HG03039 (cell line): ENCODE measurements at regions not wholly inside any gene's neighbourhood (a gene's known extent, or its start where the extent isn't known, plus 50 kb on each side); places are given as distances from the start of the nearest gene placed in this dataset.

Experiments used
- ATAC-seq: cut with Tn5 transposase; IDR thresholded peaks from one replicate; pipeline ENCODE4 v1.9.1; 2021; ENCODE audit warnings: mild to moderate bottlenecking, moderate library complexity; ENCODE audit not compliant: unreplicated experiment

DNA sequence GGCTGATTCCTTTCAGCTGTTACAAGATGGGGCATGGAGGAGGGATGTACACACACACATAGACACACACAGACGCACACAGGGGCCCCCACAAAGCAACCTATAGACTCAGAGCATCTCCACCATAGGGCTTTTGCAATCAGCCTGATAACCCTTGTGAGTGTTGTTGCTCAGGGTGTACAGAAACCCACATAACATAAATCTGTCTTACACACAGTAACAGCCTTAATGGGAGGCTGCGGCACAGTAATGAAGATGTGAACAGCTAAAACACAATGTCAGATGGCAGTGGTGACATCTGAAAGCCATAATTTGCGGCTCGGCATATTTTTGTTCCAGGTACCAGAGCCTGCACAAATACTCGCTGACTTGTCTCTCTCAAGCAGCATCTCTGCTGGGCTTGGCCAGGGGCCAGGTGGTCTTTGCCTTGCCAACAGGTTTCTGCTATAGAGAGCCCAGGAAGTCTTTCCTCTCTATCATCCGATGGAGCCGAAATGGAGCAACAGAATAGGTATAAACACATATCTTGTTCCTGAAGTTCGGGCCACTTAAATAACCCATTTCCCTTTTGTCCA, 357.2 kb upstream of the GATB start:
- no peak for ATAC-seq

DNA sequence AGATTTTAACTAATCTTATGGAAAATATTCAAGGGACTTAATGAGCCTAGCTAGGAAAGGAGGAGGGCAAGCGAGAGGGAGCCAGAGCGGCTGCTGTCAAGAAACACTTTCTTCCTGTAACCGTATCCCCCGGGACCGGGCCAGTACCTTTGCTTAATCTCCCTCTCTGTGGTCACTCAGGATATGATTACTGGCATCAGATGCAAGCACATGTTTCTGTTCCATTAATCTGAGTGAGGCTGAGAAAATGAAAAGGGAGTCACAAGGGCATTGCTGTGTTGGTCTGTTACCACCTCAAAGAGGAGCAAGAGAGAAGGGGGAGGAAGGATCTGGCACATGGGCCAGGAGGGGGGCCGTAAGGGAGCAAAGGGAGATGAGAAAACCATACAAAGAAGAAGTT, 356.7 kb upstream of the GATB start:
- no peak for ATAC-seq

DNA sequence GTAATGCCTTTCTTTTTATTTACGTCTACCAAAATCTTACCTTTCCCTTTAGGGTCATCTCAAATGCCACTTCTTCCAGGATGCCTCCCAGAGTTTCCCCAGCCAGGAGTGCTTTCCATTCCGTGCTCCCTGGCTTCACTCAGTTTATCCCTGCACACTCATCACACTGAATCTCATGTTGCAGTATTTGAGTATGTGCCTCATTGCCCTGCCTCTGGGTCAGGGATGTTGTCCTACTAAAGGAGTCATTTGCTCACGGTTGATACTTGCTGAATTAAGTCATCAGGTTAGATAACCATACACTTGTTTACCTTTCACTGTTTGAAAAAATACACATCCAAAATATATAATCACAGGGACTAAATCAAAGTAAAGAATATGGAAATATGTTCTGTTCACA, 356.2 kb upstream of the GATB start:
- no peak for ATAC-seq

DNA sequence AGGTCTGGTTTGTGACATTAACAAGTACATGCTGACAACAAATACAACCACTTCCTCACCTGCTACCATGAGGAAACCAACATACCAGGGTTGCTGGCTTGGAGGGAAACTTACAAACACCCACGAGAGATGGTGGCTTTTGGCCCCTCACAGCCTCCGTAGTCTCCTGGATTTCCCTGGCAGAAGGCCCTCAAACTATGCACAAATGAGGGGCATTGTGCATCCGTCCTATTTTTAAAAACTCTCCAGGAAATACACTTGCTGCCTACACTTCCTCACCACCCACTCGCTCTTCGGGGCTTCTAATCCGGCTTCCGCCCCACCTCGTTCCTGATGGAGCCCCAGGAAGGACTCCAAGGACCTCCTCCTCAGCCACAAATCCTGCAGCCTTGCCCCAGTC, 355.0 kb upstream of the GATB start:
- ATAC-seq, result no peak

DNA sequence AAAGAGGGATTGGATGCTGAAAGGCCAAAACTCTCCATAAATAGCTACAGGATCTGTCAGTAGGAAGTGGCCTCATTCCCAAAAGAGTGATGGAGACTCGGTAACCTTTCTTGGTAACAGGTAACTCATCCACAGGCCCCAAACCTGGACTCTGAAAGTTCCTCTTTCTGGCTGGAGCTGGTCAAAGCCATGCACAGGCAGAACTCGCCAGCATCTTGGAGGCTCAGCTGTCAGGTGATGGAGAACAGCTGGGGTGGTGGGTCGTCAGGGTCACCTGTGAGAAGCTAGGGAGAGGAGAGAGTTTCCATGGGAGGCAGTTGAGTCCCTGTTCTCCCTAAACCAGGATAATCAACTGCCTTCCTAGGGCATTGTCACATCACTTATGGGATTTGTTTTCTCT, 354.3 kb upstream of the GATB start:
- no peak for ATAC-seq

DNA sequence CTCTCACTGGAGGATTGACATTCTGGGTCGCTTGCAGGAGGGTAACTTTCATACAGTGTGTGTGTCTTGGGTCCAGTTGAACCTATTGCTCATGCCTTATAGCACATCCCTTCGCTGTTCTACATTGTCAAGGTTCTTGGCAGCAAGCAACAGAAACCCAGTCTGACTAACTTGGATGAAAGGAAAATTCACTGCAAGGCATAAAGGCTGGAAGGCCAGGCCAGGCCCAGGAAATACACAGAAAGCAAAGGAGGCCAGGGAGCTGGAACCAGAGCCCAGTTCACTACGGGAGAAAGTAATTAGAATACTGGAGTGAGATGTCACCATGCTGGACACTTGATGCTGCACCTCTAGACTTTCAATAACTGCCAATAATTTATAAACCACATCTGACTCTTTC, 353.8 kb upstream of the GATB start:
- ATAC-seq, result no peak

DNA sequence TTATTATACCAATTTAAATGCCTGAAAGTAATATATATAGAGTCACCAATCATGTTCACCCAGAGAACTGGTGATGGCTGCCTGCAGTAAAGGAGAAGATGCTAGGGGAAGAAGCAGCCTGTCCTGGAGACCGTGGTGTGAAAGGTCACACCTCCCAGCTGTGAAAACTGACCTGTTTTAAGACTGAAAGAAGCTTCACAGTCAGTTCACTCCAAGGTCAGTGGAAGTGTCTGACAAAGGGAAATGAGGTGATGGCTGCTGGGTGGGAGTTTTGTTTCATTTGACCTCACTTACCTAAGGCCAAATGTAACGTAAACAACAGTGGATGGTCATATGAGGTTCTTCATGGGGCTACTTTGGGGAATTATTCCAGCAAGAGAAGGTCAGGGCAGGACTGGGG, 352.1 kb upstream of the GATB start:
- ATAC-seq, result peak; percentile 74

DNA sequence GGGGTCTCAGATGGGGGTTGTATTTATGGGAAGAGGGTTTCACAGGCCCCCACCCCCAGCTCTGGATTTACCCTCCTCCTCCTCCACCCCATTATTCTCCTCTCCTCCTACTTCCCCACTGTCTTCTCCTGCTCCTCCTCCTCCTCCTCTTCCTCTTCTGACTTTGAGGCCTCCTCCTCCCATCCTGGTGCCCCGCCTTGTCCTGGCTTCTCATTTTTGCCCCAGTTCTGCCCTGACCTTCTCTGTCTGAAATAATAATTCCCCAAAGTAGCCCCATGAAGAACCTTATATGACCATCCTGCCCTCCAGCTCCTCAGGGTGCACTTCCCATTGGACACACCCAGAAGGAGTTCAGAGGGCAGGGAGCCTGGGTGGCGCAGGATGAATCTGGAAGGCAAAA, 351.4 kb upstream of the GATB start:
- no peak for ATAC-seq

DNA sequence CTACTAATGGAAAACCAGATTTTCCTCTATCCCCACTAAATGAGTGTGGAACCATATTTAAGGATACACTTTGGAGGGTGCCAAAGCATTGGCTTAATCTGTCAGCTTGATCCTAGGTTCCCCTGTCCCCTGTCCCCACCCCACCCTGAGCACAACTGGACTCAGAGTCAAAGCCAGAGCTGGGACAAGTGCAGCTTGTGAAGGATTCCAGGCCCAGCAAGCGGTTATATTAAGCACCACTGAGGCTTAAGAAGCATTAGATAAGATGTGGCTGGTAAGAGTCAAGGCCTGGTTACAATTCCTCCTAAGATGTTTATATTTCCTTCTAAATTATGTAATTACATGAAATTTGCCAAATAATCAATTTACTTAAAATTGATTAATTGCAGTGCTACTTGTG, 350.0 kb upstream of the GATB start:
- ATAC-seq, result no peak

DNA sequence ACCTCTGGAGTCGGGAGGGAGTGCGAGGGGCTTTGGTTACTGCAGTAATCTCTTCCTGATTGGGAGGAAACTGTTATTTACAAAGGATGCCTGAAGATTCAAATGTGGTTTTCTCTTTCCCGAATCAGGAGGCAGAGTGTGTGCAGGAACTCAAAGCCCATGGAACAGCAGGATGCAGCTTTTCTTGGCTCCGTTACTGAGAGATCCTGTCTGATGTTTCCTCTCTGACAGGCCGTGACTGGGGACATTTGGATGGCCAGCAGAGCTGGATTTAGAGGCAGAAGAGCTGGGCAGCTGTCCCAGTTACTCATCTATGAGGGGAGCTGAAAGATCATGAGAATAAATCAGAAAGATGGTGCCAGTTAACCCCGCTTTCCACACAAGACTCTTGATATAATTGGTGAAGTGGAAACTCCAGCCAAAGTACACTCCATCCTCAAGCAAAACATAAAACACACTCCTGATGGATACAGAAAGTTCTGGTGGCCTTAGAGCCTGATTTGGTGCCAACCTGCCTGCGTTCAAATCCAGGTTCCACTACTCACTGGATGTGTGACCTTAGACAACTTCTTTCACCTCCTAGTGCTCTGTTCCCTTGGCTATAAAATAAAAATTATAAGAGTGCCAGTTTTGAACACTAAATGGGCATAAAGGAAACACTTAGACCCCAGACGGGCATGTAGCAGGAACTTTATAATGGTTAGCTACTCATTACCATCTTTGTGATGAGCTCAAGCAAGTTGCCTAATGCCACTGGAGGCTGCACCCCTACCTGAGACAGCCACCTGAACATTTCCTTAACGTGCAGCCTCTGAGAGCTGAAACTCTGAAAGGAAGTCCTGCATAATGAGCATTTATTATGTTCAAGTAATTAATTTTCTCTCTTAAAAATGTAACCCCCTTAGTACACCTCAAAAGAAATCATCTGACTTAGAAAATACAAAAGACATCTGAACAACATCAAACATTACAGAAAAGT, 349.0 kb upstream of the GATB start:
- no peak for ATAC-seq

DNA sequence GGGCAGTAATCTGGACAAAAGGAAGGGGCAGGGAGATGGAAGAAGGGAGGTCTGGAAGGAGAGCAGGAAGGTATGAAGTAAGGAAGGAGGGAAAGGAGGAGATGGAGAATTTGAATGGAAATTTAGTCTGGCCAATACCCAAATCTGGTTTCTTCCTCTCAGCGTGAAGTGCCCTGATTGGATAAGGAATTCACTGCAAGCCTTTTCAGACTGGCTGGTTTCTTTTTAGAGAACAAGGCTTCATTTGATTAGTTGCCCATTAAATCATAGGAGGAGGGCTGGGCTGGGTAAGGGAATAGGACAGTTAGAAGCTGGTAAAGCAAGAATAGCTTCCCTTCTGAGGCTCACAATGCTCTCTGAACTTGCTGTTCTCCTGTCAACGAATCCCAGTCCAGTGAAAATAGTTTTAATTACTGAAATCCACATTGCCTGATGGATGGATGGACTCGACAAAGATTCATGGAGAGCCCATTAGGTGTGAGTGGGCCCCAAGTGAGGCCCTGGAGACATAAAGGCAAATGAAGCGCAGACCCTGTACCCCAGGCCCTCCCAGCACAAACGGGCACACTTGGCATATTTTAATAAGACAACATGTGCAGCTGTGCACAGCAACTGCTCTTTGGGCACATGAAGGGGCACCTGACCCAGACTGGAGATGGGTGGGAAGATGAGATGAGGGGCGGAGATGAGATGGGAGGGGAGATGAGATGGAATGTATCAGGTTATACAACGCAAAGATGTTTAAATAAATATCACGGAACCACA, 347.1 kb upstream of the GATB start:
- no peak for ATAC-seq

DNA sequence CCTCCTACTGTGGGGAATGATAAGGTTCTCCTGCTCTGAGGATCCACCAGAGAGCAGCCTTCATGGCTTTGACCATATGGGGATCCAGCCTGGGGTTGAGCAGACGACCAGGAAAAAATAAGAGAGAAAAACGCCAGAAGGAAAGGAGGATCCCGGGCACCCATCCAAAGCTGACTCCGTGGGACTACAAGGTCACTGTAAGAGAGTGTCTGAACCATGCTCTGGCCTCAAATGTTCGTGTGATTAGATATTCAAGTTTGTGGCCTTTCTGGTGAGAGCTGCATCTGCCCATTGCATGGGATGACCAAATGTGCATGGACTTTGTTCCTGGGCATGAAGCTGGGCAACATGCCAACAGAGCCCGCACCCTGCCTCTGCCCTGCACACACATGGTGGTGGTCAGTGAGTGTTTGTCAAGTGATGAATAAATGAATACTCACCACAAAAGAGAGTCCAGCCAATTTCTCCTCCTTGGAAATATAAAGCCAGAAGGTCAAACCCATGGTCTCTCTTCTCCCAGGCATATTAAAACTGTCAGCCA, 346.0 kb upstream of the GATB start:
- ATAC-seq, result no peak

DNA sequence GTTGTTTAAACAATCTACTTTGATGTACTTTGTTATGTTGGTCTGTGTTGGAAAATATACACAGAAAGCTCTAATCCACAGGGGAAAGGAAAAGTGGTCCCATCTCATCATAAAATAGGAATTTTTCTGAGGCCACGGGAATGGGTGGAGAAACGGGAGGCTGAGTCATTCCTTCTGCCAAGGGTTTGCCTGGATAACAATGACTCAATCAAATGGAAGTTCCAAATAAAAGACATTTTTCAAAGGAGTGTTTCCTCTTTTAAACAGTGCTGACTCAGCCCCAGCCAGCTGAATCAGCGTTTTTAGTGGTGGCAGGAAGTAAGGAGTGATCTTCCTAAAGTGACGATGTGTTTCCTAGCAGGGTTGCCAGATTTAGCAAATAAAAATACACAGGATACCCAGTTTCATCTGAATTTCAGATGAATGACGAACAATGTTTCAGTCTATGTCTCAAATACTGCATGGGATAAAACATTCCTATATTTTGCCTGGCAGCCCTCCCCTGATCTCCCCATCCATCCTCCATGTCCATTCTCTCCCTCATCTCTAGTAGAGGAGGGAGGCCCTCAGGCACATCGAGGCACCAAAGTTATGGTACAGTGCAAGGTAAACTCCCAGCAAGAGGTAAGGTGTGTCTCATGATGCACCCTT, 345.4 kb upstream of the GATB start:
- ATAC-seq, result no peak

DNA sequence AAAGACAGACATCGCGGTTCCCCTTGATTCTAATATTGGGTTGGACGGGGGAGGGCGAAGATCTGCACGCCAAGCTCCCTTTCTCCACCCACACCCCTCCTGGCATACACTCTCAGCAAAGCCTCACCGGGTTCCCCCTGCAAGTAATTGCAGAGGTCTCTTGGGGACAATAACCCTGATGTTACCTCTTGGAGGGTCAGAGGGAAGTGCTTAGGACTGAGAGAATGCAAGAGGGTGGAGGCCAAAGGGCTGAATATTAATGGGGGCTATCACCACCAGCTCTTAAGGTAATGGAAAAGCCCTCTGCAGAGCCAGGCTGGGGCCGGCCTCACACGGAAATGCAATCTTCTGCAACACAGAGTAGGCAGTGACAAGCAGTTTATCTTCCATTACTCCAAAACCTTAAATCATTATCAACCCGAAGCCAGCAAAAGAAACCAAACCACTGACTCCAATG, 344.1 kb upstream of the GATB start:
- ATAC-seq, result no peak

DNA sequence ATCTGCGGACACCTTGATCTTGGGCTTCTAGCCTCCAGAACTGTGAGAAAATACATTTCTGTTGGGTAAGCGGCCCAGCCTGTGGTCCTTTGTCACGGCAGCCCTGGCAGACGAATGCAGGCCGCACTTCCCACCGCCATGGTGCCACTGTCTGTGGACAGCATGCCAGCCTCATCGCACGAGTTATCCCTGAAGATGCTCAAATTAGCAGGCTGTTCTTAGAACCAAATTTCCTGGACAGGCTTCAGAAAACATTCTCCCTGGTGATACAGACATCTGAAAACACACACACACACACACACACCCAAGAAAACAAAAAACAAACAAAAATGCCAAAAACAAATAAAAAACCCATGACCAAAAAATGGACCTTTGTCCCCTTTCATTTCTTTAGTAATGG, 343.5 kb upstream of the GATB start:
- no peak for ATAC-seq

DNA sequence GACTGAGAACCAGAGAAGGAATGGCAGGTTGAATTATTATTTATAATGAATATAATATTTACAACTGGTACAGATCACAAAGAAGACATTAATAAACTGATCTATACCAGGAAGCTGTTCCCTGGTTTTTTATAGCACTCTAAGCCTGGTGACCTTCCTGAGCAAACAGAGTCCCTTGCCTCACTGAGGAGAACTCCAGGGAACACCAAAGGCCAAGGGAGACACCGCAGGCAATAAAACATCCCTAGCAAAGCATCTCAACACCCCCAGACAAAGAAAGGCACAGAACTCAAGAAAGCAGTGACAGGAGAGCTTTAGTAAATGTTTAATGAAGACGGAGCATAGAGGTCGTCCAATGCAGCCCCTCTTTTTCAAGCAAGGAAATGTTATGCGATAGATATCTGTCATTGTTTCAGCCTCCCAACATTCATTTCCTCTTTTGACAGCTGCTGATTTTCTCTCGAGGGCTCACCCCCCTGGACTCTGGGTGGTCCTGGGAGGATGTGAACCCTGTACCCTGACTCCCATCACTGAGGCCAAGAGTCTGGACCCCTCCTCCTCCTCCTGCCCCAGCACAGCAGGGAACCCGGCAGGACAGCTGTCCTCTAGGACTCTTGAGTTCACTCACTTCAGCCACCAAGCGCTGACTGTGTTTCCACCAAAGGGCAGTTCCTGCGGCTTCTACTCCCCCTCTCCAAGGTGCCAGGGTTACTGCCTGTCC, 342.5 kb upstream of the GATB start:
- no peak for ATAC-seq

DNA sequence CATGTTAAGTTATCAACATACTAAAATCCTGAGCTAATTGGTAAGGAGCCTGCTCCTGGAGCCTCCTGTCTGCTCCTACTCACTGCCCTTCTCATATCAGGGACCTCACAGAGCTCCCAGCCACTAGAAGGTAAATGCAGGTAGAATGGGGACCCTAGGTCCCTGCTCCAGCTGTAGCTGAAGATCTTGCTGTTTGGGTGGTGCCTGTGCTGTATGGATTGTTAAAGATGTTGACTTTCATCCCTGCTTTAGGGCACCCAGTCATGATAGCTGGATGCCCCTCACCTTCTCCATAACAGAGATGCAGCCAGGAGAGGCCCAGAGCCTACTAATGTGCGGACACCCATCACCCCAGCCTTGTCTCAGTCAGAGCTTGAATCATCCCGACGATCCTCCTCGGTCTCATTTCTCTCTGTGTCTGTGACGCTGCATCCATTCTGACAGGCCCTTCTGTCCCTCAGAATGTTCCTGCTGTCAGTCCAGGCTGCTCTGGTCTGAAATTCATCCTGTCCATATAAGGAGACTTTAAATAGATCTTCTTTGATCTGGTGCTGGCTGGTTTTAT, 341.7 kb upstream of the GATB start:
- no peak for ATAC-seq

DNA sequence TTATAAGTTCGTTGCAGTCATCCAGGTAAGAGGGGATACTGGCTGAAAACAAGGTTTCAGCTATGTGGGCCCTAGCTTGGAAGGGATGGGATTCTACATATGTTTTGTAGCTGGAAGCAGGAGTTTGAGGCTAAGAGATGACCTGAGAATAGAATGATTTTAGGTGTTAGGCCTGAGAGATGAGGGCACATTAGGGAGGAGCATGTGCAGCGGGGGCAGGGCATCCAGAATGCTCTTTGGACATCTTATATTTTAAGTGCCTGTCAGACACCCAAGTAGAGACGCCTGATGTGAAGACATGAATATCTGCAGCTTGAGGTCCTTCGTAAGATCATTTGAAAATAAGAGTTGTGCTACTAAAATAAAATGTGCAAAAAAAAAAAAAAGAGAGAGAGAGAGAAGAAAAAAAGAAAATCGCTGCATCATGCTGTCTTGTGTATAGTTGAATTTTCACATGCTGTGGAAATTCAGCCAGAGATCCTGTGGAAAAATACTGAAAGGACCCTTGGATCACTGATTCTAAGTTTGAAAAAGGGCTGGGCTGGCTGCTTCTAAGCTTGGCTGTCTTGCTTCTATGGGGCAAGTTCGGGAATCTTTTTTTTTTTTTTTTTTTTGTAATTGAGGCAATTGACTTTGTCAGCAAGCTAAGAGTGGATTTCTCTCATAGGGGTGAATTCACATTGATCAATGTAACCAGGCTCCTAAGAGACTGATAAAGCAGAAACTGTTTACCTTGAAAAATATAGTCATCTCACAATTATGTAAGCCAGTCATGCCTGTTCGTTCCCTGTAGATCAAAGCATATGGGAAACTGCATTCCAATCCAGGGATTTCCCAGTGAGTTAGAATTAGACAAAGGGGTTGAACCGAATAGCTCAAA, 341.0 kb upstream of the GATB start:
- no peak for ATAC-seq
